GM23338 (cell line): ENCODE measurements at regions not wholly inside any gene's neighbourhood (a gene's known extent, or its start where the extent isn't known, plus 50 kb on each side); places are given as distances from the start of the nearest gene placed in this dataset.

Source experiments
- ATAC-seq: fragments of 200-7000 bp; cut with Tn5 transposase; 3 replicates; pipeline ENCODE4 v1.9.1; 2020
- DNase-seq: peaks from one replicate; pipeline ENCODE4 v3.0.0-alpha.2; 2015; ENCODE audit warnings: low spot score
- H2AFZ ChIP-seq: fragments of 200-600 bp; sonication (generic); 2 replicates; pipeline ENCODE4 v1.8.0; 2016; ENCODE audit warnings: antibody characterized with exemption, mild to moderate bottlenecking, moderate library complexity
- H3F3A ChIP-seq: fragments of 200-600 bp; sonication (generic); replicated peaks from 2 replicates; pipeline ENCODE4 v1.8.0; 2017; ENCODE audit warnings: antibody characterized with exemption, mixed run types, low read depth
- H3K27ac ChIP-seq: fragments of 200-600 bp; sonication (generic); 2 replicates; pipeline ENCODE4 v1.6.1; 2016; ENCODE audit warnings: low read depth
- H3K27me3 ChIP-seq: fragments of 200-600 bp; sonication (generic); 2 replicates; pipeline ENCODE4 v1.8.0; 2016; ENCODE audit warnings: mild to moderate bottlenecking, mixed run types, moderate library complexity; ENCODE audit not compliant: insufficient read depth
- H3K36me3 ChIP-seq: fragments of 200-600 bp; sonication (generic); 2 replicates; pipeline ENCODE4 v1.8.0; 2016; ENCODE audit warnings: mild to moderate bottlenecking; ENCODE audit not compliant: insufficient read depth
- H3K4me1 ChIP-seq: fragments of 200-600 bp; sonication (generic); 2 replicates; pipeline ENCODE4 v1.8.0; 2016; ENCODE audit warnings: mild to moderate bottlenecking, moderate library complexity; ENCODE audit not compliant: insufficient read depth
- H3K4me2 ChIP-seq: fragments of 200-600 bp; sonication (generic); 2 replicates; pipeline ENCODE4 v1.7.1; 2017; ENCODE audit warnings: mixed run types
- H3K4me3 ChIP-seq: fragments of 200-600 bp; sonication (generic); 2 replicates; pipeline ENCODE4 v1.6.1; 2016; ENCODE audit warnings: mixed run types
- H3K79me2 ChIP-seq: fragments of 200-600 bp; sonication (generic); replicated peaks from 2 replicates; pipeline ENCODE4 v1.8.0; 2017; ENCODE audit warnings: mild to moderate bottlenecking; ENCODE audit not compliant: insufficient read depth
- H3K9me2 ChIP-seq: fragments of 200-600 bp; sonication (generic); 2 replicates; pipeline ENCODE4 v1.8.0; 2017; ENCODE audit not compliant: insufficient read depth
- H4K20me1 ChIP-seq: fragments of 200-600 bp; sonication (generic); replicated peaks from 2 replicates; pipeline ENCODE4 v1.8.0; 2017; ENCODE audit warnings: mild to moderate bottlenecking; ENCODE audit not compliant: insufficient read depth
- H3K27ac Mint-ChIP-seq: 2 replicates; pipeline ENCODE4 v1.8.0; 2020; ENCODE audit warnings: inconsistent platforms, mild to moderate bottlenecking, moderate library complexity, mixed read lengths
- H3K27me3 Mint-ChIP-seq: 3 replicates; pipeline ENCODE4 v1.8.0; 2022; ENCODE audit warnings: low read depth, mild to moderate bottlenecking, moderate library complexity, mixed read lengths, inconsistent platforms; ENCODE audit not compliant: insufficient read depth, poor library complexity
- H3K36me3 Mint-ChIP-seq: 3 replicates; pipeline ENCODE4 v1.8.0; 2021; ENCODE audit warnings: low read depth, mild to moderate bottlenecking, inconsistent platforms, moderate library complexity, mixed read lengths
- H3K4me1 Mint-ChIP-seq: 3 replicates; pipeline ENCODE4 v1.8.0; 2020; ENCODE audit warnings: mild to moderate bottlenecking, inconsistent platforms, mixed read lengths
- H3K4me3 Mint-ChIP-seq: 3 replicates; pipeline ENCODE4 v1.8.0; 2021; ENCODE audit warnings: moderate library complexity, mild to moderate bottlenecking, inconsistent platforms, mixed read lengths
- H3K9me3 Mint-ChIP-seq: 3 replicates; pipeline ENCODE4 v1.8.0; 2020; ENCODE audit warnings: moderate library complexity, mild to moderate bottlenecking, inconsistent platforms, mixed read lengths
- CREB1 ChIP-seq: fragments of 250-450 bp; sonication (Bioruptor Pico); IDR thresholded peaks from 2 replicates; pipeline ENCODE4 v1.5.0; 2020; ENCODE audit warnings: low read depth, mild to moderate bottlenecking, moderate library complexity
- EZH2phosphoT487 ChIP-seq: fragments of 200-600 bp; sonication (generic); IDR thresholded peaks from one replicate; pipeline ENCODE4 v1.8.1; 2018; ENCODE audit warnings: antibody characterized with exemption; ENCODE audit not compliant: unreplicated experiment
- JUNB ChIP-seq: IDR thresholded peaks from one replicate; pipeline ENCODE4 v1.6.1; 2016; ENCODE audit warnings: antibody characterized with exemption; ENCODE audit not compliant: unreplicated experiment
- NANOG ChIP-seq: IDR thresholded peaks from 2 replicates; pipeline ENCODE4 v1.6.1; 2016; ENCODE audit warnings: antibody characterized with exemption, borderline replicate concordance
- POLR2AphosphoS5 ChIP-seq: IDR thresholded peaks from 2 replicates; pipeline ENCODE4 v1.6.1; 2016; ENCODE audit warnings: antibody characterized with exemption, low read depth
- ZNF114 ChIP-seq: fragments of 250-450 bp; sonication (Bioruptor Pico); IDR thresholded peaks from 2 replicates; pipeline ENCODE4 v1.5.0; 2020; ENCODE audit warnings: mild to moderate bottlenecking, moderate library complexity
- ZNF331 ChIP-seq: fragments of 250-450 bp; sonication (Bioruptor Pico); IDR thresholded peaks from 2 replicates; pipeline ENCODE4 v1.5.0; 2020; ENCODE audit warnings: low read depth, mild to moderate bottlenecking, moderate library complexity
- TF ChIP-seq, protein P1 (sequence below): fragments of 250-450 bp; sonication (Bioruptor Pico); IDR thresholded peaks from 2 replicates; pipeline ENCODE4 v1.5.0; 2020; ENCODE audit warnings: mild to moderate bottlenecking, moderate library complexity
- TF ChIP-seq, protein P2 (sequence below): IDR thresholded peaks from 2 replicates; pipeline ENCODE4 v1.6.1; 2016; ENCODE audit warnings: antibody characterized with exemption

DNA sequence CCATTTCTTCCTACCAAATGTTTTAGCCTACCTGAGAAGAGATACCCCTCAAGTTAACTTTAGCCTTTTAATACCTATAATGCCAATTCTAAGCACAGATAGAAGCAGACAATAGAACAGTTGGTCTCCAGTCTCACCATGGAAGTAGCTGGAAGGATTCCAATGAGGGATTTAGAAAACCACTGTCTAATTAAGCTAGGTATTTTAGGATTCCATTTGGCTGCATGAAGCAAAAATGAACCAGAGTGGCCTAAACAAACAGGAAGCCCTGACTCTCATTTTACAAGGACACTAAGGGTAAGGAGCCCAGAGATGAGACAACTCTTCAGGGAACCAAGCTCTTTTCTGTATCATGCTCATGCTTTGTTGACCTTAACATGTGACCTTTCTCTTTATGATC, 199.2 kb downstream of the ALDH8A1 start (continued):
- TF ChIP-seq, protein P1, sequence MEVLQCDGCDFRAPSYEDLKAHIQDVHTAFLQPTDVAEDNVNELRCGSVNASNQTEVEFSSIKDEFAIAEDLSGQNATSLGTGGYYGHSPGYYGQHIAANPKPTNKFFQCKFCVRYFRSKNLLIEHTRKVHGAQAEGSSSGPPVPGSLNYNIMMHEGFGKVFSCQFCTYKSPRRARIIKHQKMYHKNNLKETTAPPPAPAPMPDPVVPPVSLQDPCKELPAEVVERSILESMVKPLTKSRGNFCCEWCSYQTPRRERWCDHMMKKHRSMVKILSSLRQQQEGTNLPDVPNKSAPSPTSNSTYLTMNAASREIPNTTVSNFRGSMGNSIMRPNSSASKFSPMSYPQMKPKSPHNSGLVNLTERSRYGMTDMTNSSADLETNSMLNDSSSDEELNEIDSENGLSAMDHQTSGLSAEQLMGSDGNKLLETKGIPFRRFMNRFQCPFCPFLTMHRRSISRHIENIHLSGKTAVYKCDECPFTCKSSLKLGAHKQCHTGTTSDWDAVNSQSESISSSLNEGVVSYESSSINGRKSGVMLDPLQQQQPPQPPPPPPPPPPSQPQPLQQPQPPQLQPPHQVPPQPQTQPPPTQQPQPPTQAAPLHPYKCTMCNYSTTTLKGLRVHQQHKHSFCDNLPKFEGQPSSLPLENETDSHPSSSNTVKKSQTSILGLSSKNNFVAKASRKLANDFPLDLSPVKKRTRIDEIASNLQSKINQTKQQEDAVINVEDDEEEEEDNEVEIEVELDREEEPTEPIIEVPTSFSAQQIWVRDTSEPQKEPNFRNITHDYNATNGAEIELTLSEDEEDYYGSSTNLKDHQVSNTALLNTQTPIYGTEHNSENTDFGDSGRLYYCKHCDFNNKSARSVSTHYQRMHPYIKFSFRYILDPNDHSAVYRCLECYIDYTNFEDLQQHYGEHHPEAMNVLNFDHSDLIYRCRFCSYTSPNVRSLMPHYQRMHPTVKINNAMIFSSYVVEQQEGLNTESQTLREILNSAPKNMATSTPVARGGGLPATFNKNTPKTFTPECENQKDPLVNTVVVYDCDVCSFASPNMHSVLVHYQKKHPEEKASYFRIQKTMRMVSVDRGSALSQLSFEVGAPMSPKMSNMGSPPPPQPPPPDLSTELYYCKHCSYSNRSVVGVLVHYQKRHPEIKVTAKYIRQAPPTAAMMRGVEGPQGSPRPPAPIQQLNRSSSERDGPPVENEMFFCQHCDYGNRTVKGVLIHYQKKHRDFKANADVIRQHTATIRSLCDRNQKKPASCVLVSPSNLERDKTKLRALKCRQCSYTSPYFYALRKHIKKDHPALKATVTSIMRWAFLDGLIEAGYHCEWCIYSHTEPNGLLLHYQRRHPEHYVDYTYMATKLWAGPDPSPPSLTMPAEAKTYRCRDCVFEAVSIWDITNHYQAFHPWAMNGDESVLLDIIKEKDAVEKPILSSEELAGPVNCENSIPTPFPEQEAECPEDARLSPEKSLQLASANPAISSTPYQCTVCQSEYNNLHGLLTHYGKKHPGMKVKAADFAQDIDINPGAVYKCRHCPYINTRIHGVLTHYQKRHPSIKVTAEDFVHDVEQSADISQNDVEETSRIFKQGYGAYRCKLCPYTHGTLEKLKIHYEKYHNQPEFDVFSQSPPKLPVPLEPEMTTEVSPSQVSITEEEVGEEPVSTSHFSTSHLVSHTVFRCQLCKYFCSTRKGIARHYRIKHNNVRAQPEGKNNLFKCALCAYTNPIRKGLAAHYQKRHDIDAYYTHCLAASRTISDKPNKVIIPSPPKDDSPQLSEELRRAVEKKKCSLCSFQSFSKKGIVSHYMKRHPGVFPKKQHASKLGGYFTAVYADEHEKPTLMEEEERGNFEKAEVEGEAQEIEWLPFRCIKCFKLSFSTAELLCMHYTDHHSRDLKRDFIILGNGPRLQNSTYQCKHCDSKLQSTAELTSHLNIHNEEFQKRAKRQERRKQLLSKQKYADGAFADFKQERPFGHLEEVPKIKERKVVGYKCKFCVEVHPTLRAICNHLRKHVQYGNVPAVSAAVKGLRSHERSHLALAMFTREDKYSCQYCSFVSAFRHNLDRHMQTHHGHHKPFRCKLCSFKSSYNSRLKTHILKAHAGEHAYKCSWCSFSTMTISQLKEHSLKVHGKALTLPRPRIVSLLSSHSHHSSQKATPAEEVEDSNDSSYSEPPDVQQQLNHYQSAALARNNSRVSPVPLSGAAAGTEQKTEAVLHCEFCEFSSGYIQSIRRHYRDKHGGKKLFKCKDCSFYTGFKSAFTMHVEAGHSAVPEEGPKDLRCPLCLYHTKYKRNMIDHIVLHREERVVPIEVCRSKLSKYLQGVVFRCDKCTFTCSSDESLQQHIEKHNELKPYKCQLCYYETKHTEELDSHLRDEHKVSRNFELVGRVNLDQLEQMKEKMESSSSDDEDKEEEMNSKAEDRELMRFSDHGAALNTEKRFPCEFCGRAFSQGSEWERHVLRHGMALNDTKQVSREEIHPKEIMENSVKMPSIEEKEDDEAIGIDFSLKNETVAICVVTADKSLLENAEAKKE (CRISPR knock-in tag) = no peak
- TF ChIP-seq POLR2AphosphoS5 = no peak
- TF ChIP-seq CREB1 (CRISPR knock-in tag) = no peak
- TF ChIP-seq NANOG = no peak

DNA sequence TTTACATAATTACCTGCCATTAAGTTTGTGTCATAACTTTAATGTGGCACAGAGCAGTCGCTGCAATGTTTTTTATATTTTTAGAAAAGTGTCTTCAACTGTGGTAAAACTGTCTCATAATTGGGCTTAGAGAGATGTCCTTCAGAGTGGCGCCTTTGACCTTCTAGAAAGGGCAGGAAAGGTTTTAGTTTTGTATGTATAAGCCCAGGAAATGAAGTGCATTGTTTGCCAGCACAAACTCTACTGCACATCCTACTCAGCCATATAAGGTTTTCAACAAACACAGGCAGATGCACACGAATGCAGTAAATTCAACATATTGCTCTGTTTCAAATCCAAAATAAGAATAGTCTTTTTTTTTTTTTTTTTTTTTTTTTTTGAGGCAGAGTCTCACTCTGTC, 201.4 kb downstream of the ALDH8A1 start:
- Histone ChIP-seq H3K9me2 (no peaks in the 10 kb centered on the region), H2AFZ (no peak overlapping the region), H4K20me1 (no peaks in the 10 kb centered on the region), H3K27me3 (no peaks in the 10 kb centered on the region), H3K79me2 (no peaks in the 10 kb centered on the region), H3K4me3 (no peak overlapping the region), H3F3A (no peaks in the 10 kb centered on the region), H3K27ac (no peak overlapping the region), H3K4me2 (no peak overlapping the region), H3K36me3 (no peaks in the 10 kb centered on the region), H3K4me1 (peaks cover 5% of the 10 kb centered on the region; the same call in 1 of the 2 replicates)
- Mint-ChIP-seq H3K36me3 (no peaks in the 10 kb centered on the region), H3K9me3 (no peaks in the 10 kb centered on the region), H3K4me3 (no peak overlapping the region), H3K27me3 (peaks cover 1% of the 10 kb centered on the region), H3K27ac (no peak overlapping the region), H3K4me1 (peaks cover 8% of the 10 kb centered on the region; the same call in 2 of the 3 replicates)
- ATAC-seq (no peak), DNase-seq (no peak)
- TF ChIP-seq ZNF114 = no peak
- no peak for TF ChIP-seq POLR2AphosphoS5
- TF ChIP-seq, protein P2, sequence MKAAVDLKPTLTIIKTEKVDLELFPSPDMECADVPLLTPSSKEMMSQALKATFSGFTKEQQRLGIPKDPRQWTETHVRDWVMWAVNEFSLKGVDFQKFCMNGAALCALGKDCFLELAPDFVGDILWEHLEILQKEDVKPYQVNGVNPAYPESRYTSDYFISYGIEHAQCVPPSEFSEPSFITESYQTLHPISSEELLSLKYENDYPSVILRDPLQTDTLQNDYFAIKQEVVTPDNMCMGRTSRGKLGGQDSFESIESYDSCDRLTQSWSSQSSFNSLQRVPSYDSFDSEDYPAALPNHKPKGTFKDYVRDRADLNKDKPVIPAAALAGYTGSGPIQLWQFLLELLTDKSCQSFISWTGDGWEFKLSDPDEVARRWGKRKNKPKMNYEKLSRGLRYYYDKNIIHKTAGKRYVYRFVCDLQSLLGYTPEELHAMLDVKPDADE = no peak
- no peak for TF ChIP-seq CREB1 (CRISPR knock-in tag)
- TF ChIP-seq, protein P1 (CRISPR knock-in tag) = no peak
- TF ChIP-seq JUNB = no peak
- no peak for TF ChIP-seq EZH2phosphoT487
- TF ChIP-seq ZNF331 (CRISPR knock-in tag) = no peak
- no peak for TF ChIP-seq NANOG
